H1 (cell line): ENCODE measurements at regions not wholly inside any gene's neighbourhood (a gene's known extent, or its start where the extent isn't known, plus 50 kb on each side); places are given as distances from the start of the nearest gene placed in this dataset.
A peak's percentile ranks its signal among the peaks of the same experiment; 100 is the strongest.

Experiments
- CTCF ChIA-PET: fragments of 300-600 bp; sonication (Branson Sonifier 250); formaldehyde crosslinking; loops from one replicate; lab custom pipeline; 2021; ENCODE audit not compliant: partially characterized antibody; lab: Charles Lee
- POLR2A ChIA-PET: fragments of 300-600 bp; sonication (Branson Sonifier 250); formaldehyde crosslinking; loops from one replicate; lab custom pipeline; 2021; ENCODE audit warnings: inconsistent platforms; ENCODE audit not compliant: partially characterized antibody; lab: Charles Lee
- DNase-seq, 2 experiments: peaks; one replicate each; pipeline versions ENCODE4 v3.0.0 to v3.0.0-alpha.2; 2010 to 2022; ENCODE audit warnings: low spot score in 2 of 2, low read depth in 1 of 2, mixed read lengths in 1 of 2
- FAIRE-seq: peaks from 2 replicates; lab custom pipeline; 2011; peaks lifted over from hg19 to GRCh38; lab: Jason Lieb, UNC
- H2AFZ ChIP-seq: 2 replicates; pipeline ENCODE4 v1.8.1; 2012; ENCODE audit warnings: low read length, inconsistent platforms
- H2AK5ac ChIP-seq: 2 replicates; pipeline ENCODE4 v1.6.1; 2013; ENCODE audit warnings: low read depth, low read length
- H2BK120ac ChIP-seq: replicated peaks from 2 replicates; pipeline ENCODE3; 2013; ENCODE audit warnings: low read depth, low read length, inconsistent platforms
- H2BK12ac ChIP-seq: 2 replicates; pipeline ENCODE4 v1.6.1; 2013; ENCODE audit warnings: low read depth, low read length
- H2BK15ac ChIP-seq: 2 replicates; pipeline ENCODE4 v1.6.1; 2013; ENCODE audit warnings: low read length
- H2BK20ac ChIP-seq: 2 replicates; pipeline ENCODE4 v1.6.1; 2013; ENCODE audit warnings: low read length
- H2BK5ac ChIP-seq: 2 replicates; pipeline ENCODE4 v1.6.1; 2013; ENCODE audit warnings: low read depth, low read length
- H3K14ac ChIP-seq: 2 replicates; pipeline ENCODE4 v1.6.1; 2013; ENCODE audit warnings: inconsistent platforms; ENCODE audit not compliant: insufficient read length
- H3K18ac ChIP-seq: 2 replicates; pipeline ENCODE4 v1.6.1; 2013; ENCODE audit warnings: low read length; ENCODE audit errors: extremely low read depth
- H3K23ac ChIP-seq: 2 replicates; pipeline ENCODE4 v1.6.1; 2013; ENCODE audit warnings: inconsistent platforms; ENCODE audit not compliant: insufficient read length
- H3K23me2 ChIP-seq: 2 replicates; pipeline ENCODE4 v1.6.1; 2013; ENCODE audit warnings: low read depth, low read length
- H3K27ac ChIP-seq: 2 replicates; pipeline ENCODE4 v1.6.1; 2011; ENCODE audit warnings: low read depth, low read length, inconsistent platforms
- H3K27me3 ChIP-seq, 4 experiments: replicated peaks in 1 of 4; 1 replicate in 1 of 4; 2 replicates in 3 of 4; pipeline versions ENCODE4 v1.6.1 to v1.8.1; 2011 to 2013; ENCODE audit warnings: low read length in 3 of 4, mild to moderate bottlenecking in 3 of 4, inconsistent platforms in 2 of 4, mixed read lengths in 2 of 4, moderate library complexity in 1 of 4; ENCODE audit not compliant: control insufficient read depth in 3 of 4, insufficient read depth in 3 of 4; ENCODE audit errors: extremely low read depth in 1 of 4
- H3K36me3 ChIP-seq, 4 experiments: 2 replicates each; pipeline versions ENCODE4 v1.6.1 to v1.8.1; 2011 to 2013; ENCODE audit warnings: mild to moderate bottlenecking in 4 of 4, low read length in 3 of 4, moderate library complexity in 2 of 4, control low read depth in 1 of 4, inconsistent platforms in 1 of 4; ENCODE audit not compliant: insufficient read depth in 4 of 4, control insufficient read depth in 2 of 4
- H3K4ac ChIP-seq: replicated peaks from 2 replicates; pipeline ENCODE3; 2013; ENCODE audit warnings: low read length, low read depth, mixed read lengths, inconsistent platforms; ENCODE audit not compliant: insufficient read length
- H3K4me1 ChIP-seq, 4 experiments: replicated peaks in 1 of 4; 1 replicate in 1 of 4; 2 replicates in 3 of 4; pipeline versions ENCODE4 v1.6.1 to v1.8.1; 2011 to 2013; ENCODE audit warnings: low read length in 3 of 4, inconsistent platforms in 2 of 4, mixed read lengths in 1 of 4; ENCODE audit not compliant: insufficient read depth in 4 of 4, control insufficient read depth in 3 of 4
- H3K4me2 ChIP-seq, 2 experiments: 2 replicates each; pipeline versions ENCODE4 v1.6.1 to v1.8.1; 2011 to 2013; ENCODE audit warnings: low read depth in 2 of 2, low read length in 2 of 2, control low read depth in 1 of 2, inconsistent platforms in 1 of 2, mild to moderate bottlenecking in 1 of 2; ENCODE audit not compliant: insufficient read depth in 1 of 2
- H3K4me3 ChIP-seq, 4 experiments: fragments of 200-600, 300-600 bp in 1 of 4; sonication (generic), shearing (Covaris generic), sonication (Bioruptor Twin) in 1 of 4; 2 replicates each; pipeline versions ENCODE4 v1.5.1 to v1.8.1; 2011 to 2016; ENCODE audit warnings: low read length in 4 of 4, low read depth in 3 of 4, control low read depth in 2 of 4, inconsistent platforms in 2 of 4, mild to moderate bottlenecking in 2 of 4, mixed read lengths in 1 of 4, moderate library complexity in 1 of 4; ENCODE audit not compliant: insufficient read depth in 2 of 4; ENCODE audit errors: extremely low read depth in 1 of 4
- H3K56ac ChIP-seq: replicated peaks from 2 replicates; pipeline ENCODE3; 2013; ENCODE audit warnings: low read depth, mild to moderate bottlenecking, mixed read lengths, low read length, inconsistent platforms; ENCODE audit not compliant: insufficient read length
- H3K79me1 ChIP-seq: 2 replicates; pipeline ENCODE4 v1.6.1; 2013; ENCODE audit warnings: low read depth, low read length, control low read depth
- H3K79me2 ChIP-seq, 2 experiments: 2 replicates each; pipeline versions ENCODE4 v1.6.1 to v1.8.1; 2012 to 2013; ENCODE audit warnings: low read length in 2 of 2, mild to moderate bottlenecking in 2 of 2, inconsistent platforms in 1 of 2; ENCODE audit not compliant: insufficient read depth in 2 of 2, control insufficient read depth in 1 of 2
- H3K9ac ChIP-seq, 4 experiments: replicated peaks in 1 of 4; 1 replicate in 1 of 4; 2 replicates in 3 of 4; pipeline versions ENCODE4 v1.6.1 to v1.8.1; 2011 to 2013; ENCODE audit warnings: low read depth in 3 of 4, low read length in 3 of 4, control low read depth in 2 of 4, mild to moderate bottlenecking in 2 of 4, moderate library complexity in 2 of 4, inconsistent platforms in 1 of 4; ENCODE audit errors: extremely low read depth in 1 of 4
- H3K9me3 ChIP-seq, 2 experiments: 2 replicates each; pipeline versions ENCODE4 v1.6.1 to v1.8.1; 2012 to 2013; ENCODE audit warnings: mild to moderate bottlenecking in 2 of 2, moderate library complexity in 2 of 2, control low read depth in 1 of 2, inconsistent platforms in 1 of 2, low read depth in 1 of 2, low read length in 1 of 2, mixed read lengths in 1 of 2; ENCODE audit not compliant: insufficient read depth in 2 of 2
- H4K20me1 ChIP-seq, 2 experiments: replicated peaks in 1 of 2; 2 replicates each; pipeline versions ENCODE3 to v1.8.1; 2011 to 2013; ENCODE audit warnings: inconsistent platforms in 2 of 2, low read length in 2 of 2, mild to moderate bottlenecking in 1 of 2; ENCODE audit not compliant: insufficient read depth in 2 of 2, control insufficient read depth in 1 of 2
- H4K5ac ChIP-seq: 2 replicates; pipeline ENCODE4 v1.6.1; 2013; ENCODE audit warnings: low read length, low read depth, mixed read lengths, inconsistent platforms; ENCODE audit not compliant: insufficient read length
- H4K8ac ChIP-seq: 2 replicates; pipeline ENCODE4 v1.8.0; 2013; ENCODE audit warnings: mild to moderate bottlenecking, moderate library complexity, low read length, inconsistent platforms; ENCODE audit not compliant: insufficient read depth; ENCODE audit errors: extremely low read depth
- H4K91ac ChIP-seq: replicated peaks from 2 replicates; pipeline ENCODE3; 2013; ENCODE audit warnings: low read length, mixed read lengths, inconsistent platforms; ENCODE audit not compliant: insufficient read length
- MAFK ChIP-seq: IDR thresholded peaks from 2 replicates; pipeline ENCODE4 v1.6.1; 2012; ENCODE audit warnings: low read depth, mild to moderate bottlenecking, improper control_type of control experiment, low read length
- TAF1 ChIP-seq: IDR thresholded peaks from 2 replicates; pipeline ENCODE4 v1.6.1; 2011; ENCODE audit warnings: mild to moderate bottlenecking, low read depth, low read length
- WGBS, 2 experiments: shearing (Covaris generic) in 1 of 2; methylation state at CpG; one replicate each; pipeline versions ENCODE4 v1.1.6 to v1.1.7; 2013 to 2015; ENCODE audit warnings: low lambda C conversion rate in 2 of 2, mixed read lengths in 2 of 2, inconsistent platforms in 1 of 2, low coverage in 1 of 2, missing lambda C conversion rate in 1 of 2; ENCODE audit not compliant: insufficient replicate concordance in 2 of 2, insufficient coverage in 1 of 2, insufficient read length in 1 of 2; ENCODE audit errors: extremely low coverage in 1 of 2, missing lambda C conversion rate in 1 of 2; 5-methylcytosine and 5-hydroxymethylcytosine counted together

- H4K91ac ChIP-seq = no peak overlapping the region
- H3K18ac ChIP-seq = no peak overlapping the region
- DNase-seq = no peak
- no peak overlapping the region for H3K9ac ChIP-seq
- no peaks in the 10 kb centered on the region for H3K27me3 ChIP-seq
- H3K9me3 ChIP-seq = no peaks in the 10 kb centered on the region
- H3K36me3 ChIP-seq = no peaks in the 10 kb centered on the region
- no peak overlapping the region for H3K14ac ChIP-seq
- no peak overlapping the region for H2AK5ac ChIP-seq
- ChIA-PET CTCF (no interaction called here), POLR2A (no interaction called here)
- H3K56ac ChIP-seq = no peak overlapping the region
- no peak overlapping the region for H2BK120ac ChIP-seq
- H3K79me1 ChIP-seq = no peaks in the 10 kb centered on the region
- H2BK12ac ChIP-seq = no peak overlapping the region
- no peaks in the 10 kb centered on the region for H4K20me1 ChIP-seq
- no peak for FAIRE-seq
- 90% methylated on average over 4 of the region's 4 CpGs; no CpG with 5 or more reads in 1 of the 2 experiments for WGBS, 2 experiments
- no peak overlapping the region for H4K8ac ChIP-seq
- H4K5ac ChIP-seq = no peak overlapping the region
- no peak overlapping the region for H3K23ac ChIP-seq
- no peak overlapping the region for H3K4me3 ChIP-seq
- H2BK5ac ChIP-seq = no peak overlapping the region
- no peak overlapping the region for H3K4ac ChIP-seq
- H3K79me2 ChIP-seq = no peaks in the 10 kb centered on the region
- no peak overlapping the region for H2BK15ac ChIP-seq
- 0 out of 2 replicates have a peak overlapping the region, but pooled peaks have one; percentile 16 for H2BK20ac ChIP-seq
- TF ChIP-seq TAF1 (no peak), MAFK (0 out of 2 replicates have a peak, but pooled peaks have one; percentile 22)
- no peak overlapping the region for H2AFZ ChIP-seq
- H3K4me2 ChIP-seq = no peak overlapping the region
- no peaks in the 10 kb centered on the region for H3K23me2 ChIP-seq
- H3K27ac ChIP-seq = no peak overlapping the region
- H3K4me1 ChIP-seq = no peaks in the 10 kb centered on the region
These were observed 129.3 kb upstream of the SLIT2 start for GRCh38 chr4:20122198-20122988.
